IMR-90 (cell line): ENCODE measurements at regions not wholly inside any gene's neighbourhood (a gene's known extent, or its start where the extent isn't known, plus 50 kb on each side); places are given as distances from the start of the nearest gene placed in this dataset.

Experiments used
- ATAC-seq: fragments of 200-7000 bp; cut with Tn5 transposase; 2 replicates; pipeline ENCODE4 v1.9.1; 2020; ENCODE audit warnings: low read depth, mild to moderate bottlenecking, moderate library complexity
- BruUV-seq: library from RNA; stranded (reverse); fragments of 400-500 nt; replicated peaks from 2 replicates; lab custom pipeline; 2021; lab: Mats Ljungman, UMichigan
- CTCF ChIA-PET: fragments of 300-600 bp; formaldehyde crosslinking; extraction: SDS; loops from one replicate; lab custom pipeline; 2021; ENCODE audit warnings: antibody characterized with exemption; lab: Yijun Ruan, JAX
- POLR2A ChIA-PET: fragments of 300-600 bp; sonication (Branson Sonifier 250); formaldehyde crosslinking; loops from one replicate; lab custom pipeline; 2022; ENCODE audit warnings: antibody characterized with exemption; ENCODE audit not compliant: unreplicated experiment; lab: Charles Lee
- DNase-seq: peaks from one replicate; pipeline ENCODE4 v3.0.0; 2013
- H2AFZ ChIP-seq: replicated peaks from 2 replicates; pipeline ENCODE3; 2013; ENCODE audit warnings: low read length, mild to moderate bottlenecking; ENCODE audit not compliant: poor library complexity
- H2AK5ac ChIP-seq: 2 replicates; pipeline ENCODE4 v1.6.1; 2013; ENCODE audit warnings: low read depth, low read length, inconsistent platforms
- H2AK9ac ChIP-seq: replicated peaks from 2 replicates; pipeline ENCODE3; 2013; ENCODE audit warnings: mild to moderate bottlenecking, low read depth, low read length, moderate library complexity; ENCODE audit not compliant: poor library complexity
- H2BK120ac ChIP-seq: 2 replicates; pipeline ENCODE4 v1.6.1; 2013; ENCODE audit warnings: low read depth, low read length, inconsistent platforms
- H2BK15ac ChIP-seq: 3 replicates; pipeline ENCODE4 v1.6.1; 2013; ENCODE audit warnings: low read depth, low read length, inconsistent platforms
- H2BK20ac ChIP-seq: 2 replicates; pipeline ENCODE4 v1.6.1; 2013; ENCODE audit warnings: low read depth, mild to moderate bottlenecking, inconsistent platforms, low read length, moderate library complexity
- H2BK5ac ChIP-seq: 2 replicates; pipeline ENCODE4 v1.6.1; 2013; ENCODE audit warnings: mild to moderate bottlenecking, low read depth, low read length, inconsistent platforms; ENCODE audit not compliant: poor library complexity, severe bottlenecking
- H3K14ac ChIP-seq: replicated peaks from 2 replicates; pipeline ENCODE4 v1.6.1; 2013; ENCODE audit warnings: low read depth, low read length, inconsistent platforms
- H3K18ac ChIP-seq: 2 replicates; pipeline ENCODE4 v1.6.1; 2013; ENCODE audit warnings: low read depth, low read length, control low read depth
- H3K23ac ChIP-seq: 2 replicates; pipeline ENCODE4 v1.6.1; 2013; ENCODE audit warnings: low read depth, low read length, inconsistent platforms
- H3K27ac ChIP-seq: 2 replicates; pipeline ENCODE4 v1.5.1; 2013; ENCODE audit warnings: mild to moderate bottlenecking, control low read depth, low read length; ENCODE audit not compliant: insufficient read depth
- H3K27me3 ChIP-seq: 2 replicates; pipeline ENCODE4 v1.6.1; 2013; ENCODE audit warnings: low read length; ENCODE audit not compliant: control insufficient read depth, insufficient read depth
- H3K36me3 ChIP-seq: 2 replicates; pipeline ENCODE4 v1.6.1; 2013; ENCODE audit warnings: low read length, mixed read lengths; ENCODE audit not compliant: control insufficient read depth, insufficient read depth
- H3K4ac ChIP-seq: 2 replicates; pipeline ENCODE4 v1.6.1; 2013; ENCODE audit warnings: low read depth, low read length, inconsistent platforms
- H3K4me1 ChIP-seq: 2 replicates; pipeline ENCODE4 v1.6.1; 2013; ENCODE audit warnings: low read length, mixed read lengths; ENCODE audit not compliant: control insufficient read depth, insufficient read depth
- H3K4me2 ChIP-seq: 2 replicates; pipeline ENCODE4 v1.6.1; 2013; ENCODE audit warnings: low read depth, mild to moderate bottlenecking, control low read depth, low read length, moderate library complexity
- H3K4me3 ChIP-seq: 2 replicates; pipeline ENCODE4 v1.5.1; 2013; ENCODE audit warnings: low read depth, mild to moderate bottlenecking, control low read depth, low read length, moderate library complexity; ENCODE audit not compliant: insufficient read depth
- H3K56ac ChIP-seq: 2 replicates; pipeline ENCODE4 v1.6.1; 2013; ENCODE audit warnings: low read length, inconsistent platforms; ENCODE audit not compliant: insufficient read depth; ENCODE audit errors: extremely low read depth
- H3K79me1 ChIP-seq, 2 experiments: 2 replicates each; pipeline ENCODE4 v1.6.1; 2013; ENCODE audit warnings: low read length in 2 of 2, inconsistent platforms in 1 of 2, low read depth in 1 of 2
- H3K9ac ChIP-seq: 2 replicates; pipeline ENCODE4 v1.6.1; 2013; ENCODE audit warnings: low read depth, low read length, control low read depth
- H3K9me1 ChIP-seq: 2 replicates; pipeline ENCODE4 v1.6.1; 2013; ENCODE audit warnings: low read length, inconsistent platforms; ENCODE audit not compliant: insufficient read depth
- H3K9me3 ChIP-seq: 2 replicates; pipeline ENCODE4 v1.6.1; 2013; ENCODE audit warnings: low read length; ENCODE audit not compliant: control insufficient read depth, insufficient read depth
- H4K20me1 ChIP-seq: 2 replicates; pipeline ENCODE4 v1.6.1; 2013; ENCODE audit warnings: low read length, inconsistent platforms; ENCODE audit not compliant: insufficient read depth
- H4K5ac ChIP-seq: 2 replicates; pipeline ENCODE4 v1.6.1; 2013; ENCODE audit warnings: mild to moderate bottlenecking, low read depth, low read length, control low read depth
- H4K8ac ChIP-seq, 2 experiments: 2 replicates each; pipeline ENCODE4 v1.6.1; 2013; ENCODE audit warnings: low read depth in 2 of 2, low read length in 2 of 2, control low read depth in 1 of 2, inconsistent platforms in 1 of 2
- H4K91ac ChIP-seq: 2 replicates; pipeline ENCODE4 v1.6.1; 2013; ENCODE audit warnings: low read depth, low read length, inconsistent platforms; ENCODE audit not compliant: insufficient read depth
- BHLHE40 ChIP-seq: fragments of 150-350 bp; IDR thresholded peaks from 2 replicates; pipeline ENCODE4 v1.6.1; 2016; ENCODE audit warnings: mild to moderate bottlenecking, low read depth, low read length
- CEBPB ChIP-seq: IDR thresholded peaks from 2 replicates; pipeline ENCODE4 v1.6.1; 2012; ENCODE audit warnings: low read depth, low read length, improper control_type of control experiment
- FOS ChIP-seq: fragments of 150-350 bp; IDR thresholded peaks from 2 replicates; pipeline ENCODE4 v1.6.1; 2016; ENCODE audit warnings: low read depth, low read length
- MAFK ChIP-seq: IDR thresholded peaks from 2 replicates; pipeline ENCODE4 v1.6.1; 2012; ENCODE audit warnings: low read depth, low read length, improper control_type of control experiment
- NFE2L2 ChIP-seq: fragments of 150-350 bp; IDR thresholded peaks from 2 replicates; pipeline ENCODE4 v1.6.1; 2016; ENCODE audit warnings: low read depth, mild to moderate bottlenecking, low read length
- POLR2A ChIP-seq: IDR thresholded peaks from 2 replicates; pipeline ENCODE4 v1.6.1; 2012; ENCODE audit warnings: mild to moderate bottlenecking, low read depth, low read length
- RAD21 ChIP-seq: IDR thresholded peaks from 2 replicates; pipeline ENCODE4 v1.6.1; 2012; ENCODE audit warnings: low read length, improper control_type of control experiment
- RCOR1 ChIP-seq: IDR thresholded peaks from 2 replicates; pipeline ENCODE4 v1.6.1; 2012; ENCODE audit warnings: mild to moderate bottlenecking, low read length, improper control_type of control experiment; ENCODE audit not compliant: insufficient replicate concordance
- RFX5 ChIP-seq: IDR thresholded peaks from 2 replicates; pipeline ENCODE4 v1.8.0; 2012; ENCODE audit warnings: low read depth, mild to moderate bottlenecking, low read length, moderate library complexity
- SMC3 ChIP-seq: fragments of 150-350 bp; IDR thresholded peaks from 2 replicates; pipeline ENCODE4 v1.6.1; 2016; ENCODE audit warnings: low read depth, mild to moderate bottlenecking, antibody characterized with exemption, low read length, moderate library complexity
- WGBS, 2 experiments: methylation state at CpG; one replicate each; pipeline versions ENCODE4 v1.1.5 to v1.1.7; 2013; ENCODE audit warnings: missing lambda C conversion rate in 2 of 2; ENCODE audit not compliant: insufficient read length in 1 of 2; ENCODE audit errors: extremely low coverage in 2 of 2; 5-methylcytosine and 5-hydroxymethylcytosine counted together
- dilution Hi-C: fragments of 300-500 bp; cut with HindIII; formaldehyde crosslinking; loops from one replicate; pipeline ENCODE4 v1.14.3; 2018; ENCODE audit warnings: low sequenced_read_pairs; ENCODE audit not compliant: unreplicated experiment
- in situ Hi-C: fragments of 300-500 bp; cut with MboI; formaldehyde crosslinking; loops from 3 replicates; pipeline ENCODE4 v1.14.3; 2019; ENCODE audit warnings: low sequenced_read_pairs, inconsistent platforms, mixed read lengths
- intact Hi-C: fragments of 100-400 bp; cut with micrococcal nuclease; formaldehyde crosslinking; loops from 2 replicates; pipeline ENCODE4 v1.10.0; 2022
- TF ChIP-seq, protein P1 (sequence below): fragments of 150-350 bp; IDR thresholded peaks from 2 replicates; pipeline ENCODE4 v1.6.1; 2017; ENCODE audit warnings: mild to moderate bottlenecking, antibody characterized with exemption, low read length, low read depth

DNA sequence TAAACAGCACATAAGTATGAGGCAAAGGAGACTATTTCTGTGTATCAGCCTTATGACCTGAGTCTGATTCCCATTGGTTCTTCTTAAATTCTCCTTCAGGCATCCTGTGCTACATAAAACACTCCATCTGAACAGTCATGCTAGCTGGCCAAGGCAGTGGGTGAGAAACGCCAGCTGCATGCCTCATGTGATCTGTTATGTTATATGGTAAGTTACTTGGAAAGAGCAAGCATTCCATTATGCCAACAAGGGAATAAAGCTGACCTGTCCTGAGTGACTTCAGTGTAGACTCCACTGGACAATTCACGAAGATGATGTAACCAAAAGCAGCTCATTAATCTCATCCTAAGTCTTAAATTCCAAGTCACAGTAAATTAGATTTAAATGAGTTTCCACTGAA, 216.5 kb upstream of the FN1 start:
- peaks cover 4% of the 10 kb centered on the region; the same call in 1 of the 2 replicates for H3K9me1 ChIP-seq
- DNase-seq (peak; percentile 93), ATAC-seq (peak; percentile 90)
- no peaks in the 10 kb centered on the region for H3K79me1 ChIP-seq
- H3K18ac ChIP-seq, result no peak overlapping the region; the same call in 1 of the 2 replicates
- H3K4me3 ChIP-seq, result no peak overlapping the region
- H4K20me1 ChIP-seq, result no peaks in the 10 kb centered on the region
- H3K27ac ChIP-seq, result no peak overlapping the region
- WGBS, 2 experiments, result no CpG with 5 or more reads among the region's 2 CpGs
- intact Hi-C loops, result no loop called here
- ChIA-PET CTCF (interaction anchor here (1.0 to 1.4 kb wide), 2 partner anchors 9 to 13 kb away, joined by 3 read pairs; no protein-coding TSS in a partner anchor), POLR2A (interaction anchor here (0.6 kb wide), 1 partner anchor 1136 kb away, joined by 5 read pairs; no protein-coding TSS in a partner anchor)
- H3K27me3 ChIP-seq, result no peaks in the 10 kb centered on the region
- H2BK5ac ChIP-seq, result peak overlapping the region; percentile 84
- TF ChIP-seq SMC3 (no peak), POLR2A (no peak), RAD21 (no peak; the same call in 1 of the 2 replicates), BHLHE40 (peak; percentile 44; the same call in 1 of the 2 replicates), MAFK (0 out of 2 replicates have a peak, but pooled peaks have one; percentile 8), RFX5 (no peak), RCOR1 (no peak), NFE2L2 (peak; percentile 42; the same call in 1 of the 2 replicates), FOS (no peak), CEBPB (peak; percentile 56; the same call in 1 of the 2 replicates)
- TF ChIP-seq, protein P1, sequence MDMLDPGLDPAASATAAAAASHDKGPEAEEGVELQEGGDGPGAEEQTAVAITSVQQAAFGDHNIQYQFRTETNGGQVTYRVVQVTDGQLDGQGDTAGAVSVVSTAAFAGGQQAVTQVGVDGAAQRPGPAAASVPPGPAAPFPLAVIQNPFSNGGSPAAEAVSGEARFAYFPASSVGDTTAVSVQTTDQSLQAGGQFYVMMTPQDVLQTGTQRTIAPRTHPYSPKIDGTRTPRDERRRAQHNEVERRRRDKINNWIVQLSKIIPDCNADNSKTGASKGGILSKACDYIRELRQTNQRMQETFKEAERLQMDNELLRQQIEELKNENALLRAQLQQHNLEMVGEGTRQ, result peak; percentile 69; the same call in 1 of the 2 replicates
- peak overlapping the region; percentile 67 for H3K4ac ChIP-seq
- no peak overlapping the region for H3K4me2 ChIP-seq
- H4K8ac ChIP-seq, result peak overlapping the region in 1 of 2 experiments; percentile 73; a peak in 2 of 4 replicates
- peak overlapping the region; percentile 69 for H2AFZ ChIP-seq
- H3K23ac ChIP-seq, result no peak overlapping the region
- H3K4me1 ChIP-seq, result peaks cover 10% of the 10 kb centered on the region
- H2BK120ac ChIP-seq, result peak overlapping the region; percentile 17
- no peak overlapping the region for H3K56ac ChIP-seq
- in situ Hi-C loops, result no loop called here
- H3K9ac ChIP-seq, result no peak overlapping the region
- no peaks in the 10 kb centered on the region for H3K9me3 ChIP-seq
- H2AK9ac ChIP-seq, result no peak overlapping the region
- H3K14ac ChIP-seq, result peak overlapping the region; percentile 33; the same call in 1 of the 2 replicates
- H2AK5ac ChIP-seq, result peak overlapping the region; percentile 65; the same call in 1 of the 2 replicates
- peak overlapping the region; percentile 2; the same call in 1 of the 3 replicates for H2BK15ac ChIP-seq
- H3K36me3 ChIP-seq, result no peaks in the 10 kb centered on the region
- no TSS peak for BruUV-seq
- H4K91ac ChIP-seq, result 0 out of 2 replicates have a peak overlapping the region, but pooled peaks have one; percentile 4
- peak overlapping the region; percentile 67 for H2BK20ac ChIP-seq
- no peak overlapping the region for H4K5ac ChIP-seq
- dilution Hi-C loops, result no loop called here
